DND-41 (cell line): ENCODE measurements at regions not wholly inside any gene's neighbourhood (a gene's known extent, or its start where the extent isn't known, plus 50 kb on each side); places are given as distances from the start of the nearest gene placed in this dataset.

Experiments
- CTCF ChIP-seq: IDR thresholded peaks from 2 replicates; pipeline ENCODE4 v1.5.1; 2012; ENCODE audit warnings: borderline replicate concordance, low read length, moderate library complexity, mild to moderate bottlenecking; ENCODE audit not compliant: poor library complexity, severe bottlenecking; ENCODE audit errors: extremely low read depth
- EZH2 ChIP-seq: IDR thresholded peaks from 3 replicates; pipeline ENCODE4 v1.6.1; 2012; ENCODE audit warnings: borderline replicate concordance, low read depth, mild to moderate bottlenecking, moderate library complexity, low read length, inconsistent platforms; ENCODE audit not compliant: severe bottlenecking

GRCh38 chr17:34045990-34046389, 209.1 kb upstream of the CCL2 start:
- no peak for TF ChIP-seq CTCF
- no peak for TF ChIP-seq EZH2
